Brain microvascular endothelial cell (primary cell): ENCODE measurements at regions not wholly inside any gene's neighbourhood (a gene's known extent, or its start where the extent isn't known, plus 50 kb on each side); places are given as distances from the start of the nearest gene placed in this dataset.

ENCODE experiments used
- DNase-seq: peaks from one replicate; pipeline ENCODE4 v3.0.0-alpha.2; 2020
- H3K27ac ChIP-seq: fragments of 250-450 bp; sonication (Bioruptor Pico); 2 replicates; pipeline ENCODE4 v1.5.1; 2020; ENCODE audit warnings: mild to moderate bottlenecking, moderate library complexity
- H3K27me3 ChIP-seq: fragments of 250-450 bp; sonication (Bioruptor Pico); replicated peaks from 2 replicates; pipeline ENCODE4 v1.5.1; 2020; ENCODE audit warnings: mild to moderate bottlenecking
- H3K36me3 ChIP-seq: fragments of 250-450 bp; sonication (Bioruptor Pico); replicated peaks from 2 replicates; pipeline ENCODE4 v1.5.1; 2020; ENCODE audit warnings: mild to moderate bottlenecking
- H3K4me3 ChIP-seq: 2 replicates; pipeline ENCODE4 v1.5.1; 2011; ENCODE audit warnings: low read depth, mild to moderate bottlenecking, control low read depth, low read length, moderate library complexity
- CTCF ChIP-seq: IDR thresholded peaks from 2 replicates; pipeline ENCODE4 v1.5.1; 2011; ENCODE audit warnings: low read depth, mild to moderate bottlenecking, moderate library complexity, low read length, control low read depth, inconsistent platforms; ENCODE audit errors: missing control alignments
- in situ Hi-C: cut with HindIII; loops from 2 replicates; pipeline ENCODE4 v1.10.0; 2017; ENCODE audit warnings: low sequenced_read_pairs, low pct_ligation_motif_present

GRCh38 chr13:111536075-111536642 is 215.7 kb downstream of the TEX29 start:
- Histone ChIP-seq H3K27ac (no peak overlapping the region), H3K27me3 (no peaks in the 10 kb centered on the region), H3K4me3 (no peak overlapping the region), H3K36me3 (no peaks in the 10 kb centered on the region)
- in situ Hi-C loops: no loop called here
- no peak for TF ChIP-seq CTCF
- no peak for DNase-seq

GRCh38 chr13:111537115-111537728 is 216.8 kb downstream of the TEX29 start:
- Histone ChIP-seq H3K27ac (no peak overlapping the region), H3K4me3 (no peak overlapping the region), H3K27me3 (no peaks in the 10 kb centered on the region)

GRCh38 chr13:111537843-111538499 is 217.5 kb downstream of the TEX29 start:
- in situ Hi-C loops: no loop called here
- H3K4me3 ChIP-seq: no peak overlapping the region
- H3K27ac ChIP-seq: no peak overlapping the region
- H3K27me3 ChIP-seq: no peaks in the 10 kb centered on the region
- no peak for TF ChIP-seq CTCF
- no peaks in the 10 kb centered on the region for H3K36me3 ChIP-seq
- DNase-seq: no peak

More at GRCh38 chr13:111537115-111537728, 216.8 kb downstream of the TEX29 start:
- H3K36me3 ChIP-seq: no peaks in the 10 kb centered on the region
- no peak for TF ChIP-seq CTCF
- in situ Hi-C loops: no loop called here
- DNase-seq: no peak

- in situ Hi-C loops: no loop called here
- H3K27ac ChIP-seq: no peak overlapping the region
- H3K36me3 ChIP-seq: no peaks in the 10 kb centered on the region
- no peaks in the 10 kb centered on the region for H3K27me3 ChIP-seq
- no peak for TF ChIP-seq CTCF
- no peak for DNase-seq
- no peak overlapping the region for H3K4me3 ChIP-seq
Observed at GRCh38 chr13:111539252-111539651, 218.8 kb downstream of the TEX29 start.

GRCh38 chr13:111539791-111540446 is 219.5 kb downstream of the TEX29 start:
- Histone ChIP-seq H3K27me3 (no peaks in the 10 kb centered on the region), H3K4me3 (no peak overlapping the region), H3K36me3 (no peaks in the 10 kb centered on the region), H3K27ac (no peak overlapping the region)
- TF ChIP-seq CTCF: no peak
- DNase-seq: no peak
- in situ Hi-C loops: no loop called here
